Suprapubic skin (tissue), 4 donors: ENCODE measurements at regions not wholly inside any gene's neighbourhood (a gene's known extent, or its start where the extent isn't known, plus 50 kb on each side); places are given as distances from the start of the nearest gene placed in this dataset.

Experiments
- CTCF ChIP-seq, 2 donors: fragments of 200-600 bp in 1 of 2; fragments of 450-650 bp in 1 of 2; sonication (generic) in 1 of 2; IDR thresholded peaks; one replicate each; pipeline ENCODE4 v1.5.1; 2016 to 2019; ENCODE audit warnings: antibody characterized with exemption in 2 of 2, mild to moderate bottlenecking in 1 of 2, moderate library complexity in 1 of 2
- POLR2A ChIP-seq, 2 donors: fragments of 450-650 bp; IDR thresholded peaks; one replicate each; pipeline ENCODE4 v1.6.1; 2017; ENCODE audit warnings: antibody characterized with exemption in 2 of 2, mild to moderate bottlenecking in 2 of 2, moderate library complexity in 2 of 2
- POLR2AphosphoS5 ChIP-seq, 3 donors: sonication (generic); formaldehyde crosslinking; IDR thresholded peaks; one replicate each; pipeline ENCODE4 v1.6.1; 2017; ENCODE audit warnings: antibody characterized with exemption in 3 of 3

- no peak for TF ChIP-seq CTCF (IDR thresholded peaks at IDR 0.05)
- no peak for TF ChIP-seq POLR2A (IDR thresholded peaks at IDR 0.05)
- no peak for TF ChIP-seq POLR2AphosphoS5 (IDR thresholded peaks at IDR 0.05)
Observed at GRCh38 chr6:169046483-169047192, 207.0 kb downstream of the THBS2 start.
